ENCODE measurements at regions not wholly inside any gene's neighbourhood (a gene's known extent, or its start where the extent isn't known, plus 50 kb on each side); places are given as distances from the start of the nearest gene placed in this dataset.
"Not testable (repeated sequence)": the region's sequence is repeated elsewhere in the genome, so short reads cannot be mapped to it uniquely, and the experiment has no call there.

DNA sequence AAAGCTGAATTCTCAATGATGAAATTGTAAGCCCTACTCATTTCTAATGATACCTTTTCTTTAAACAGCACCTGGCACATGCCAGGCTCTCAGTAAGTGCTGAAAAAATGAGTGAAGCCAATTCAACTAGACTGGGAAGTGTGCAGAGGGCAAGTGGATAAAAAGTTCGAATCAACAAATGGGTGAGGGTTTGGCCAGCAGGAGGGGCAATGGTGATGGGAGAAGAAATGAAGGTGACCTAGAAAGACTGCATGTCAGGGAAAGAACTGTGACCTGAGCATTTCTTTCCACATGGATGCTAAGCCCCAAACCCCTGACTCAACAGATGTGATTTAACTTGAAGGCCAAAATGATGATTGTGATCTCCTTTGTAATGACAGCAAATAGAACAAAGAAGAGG lies 54.6 kb downstream of the DKK1 start:
- H3K4me1 Mint-ChIP-seq, result no peaks in the 10 kb centered on the region
- no peak overlapping the region for H3K4me3 Mint-ChIP-seq
- no peak for ATAC-seq (replicated peaks; ENCODE audit: extremely low read depth, poor library complexity, severe bottlenecking)
- peaks cover 13% of the 10 kb centered on the region for H3K9me3 Mint-ChIP-seq
- DNase-seq (ENCODE audit: low spot score in 2 of 2), result no peak
- no peaks in the 10 kb centered on the region for H3K36me3 Mint-ChIP-seq (ENCODE audit: insufficient read depth)
- H3K27ac Mint-ChIP-seq (ENCODE audit: low read depth), result no peak overlapping the region
- H3K27me3 Mint-ChIP-seq, result no peaks in the 10 kb centered on the region

GRCh38 chr10:52374207-52374606 lies 60.1 kb downstream of the DKK1 start:
- H3K4me3 Mint-ChIP-seq; H3K4me1 Mint-ChIP-seq; H3K27me3 Mint-ChIP-seq; DNase-seq (ENCODE audit: low spot score in 2 of 2); H3K36me3 Mint-ChIP-seq (ENCODE audit: insufficient read depth); ATAC-seq (replicated peaks; ENCODE audit: extremely low read depth, poor library complexity, severe bottlenecking); H3K27ac Mint-ChIP-seq (ENCODE audit: low read depth): not testable (repeated sequence)
- H3K9me3 Mint-ChIP-seq, result peaks cover 12% of the 10 kb centered on the region

DNA sequence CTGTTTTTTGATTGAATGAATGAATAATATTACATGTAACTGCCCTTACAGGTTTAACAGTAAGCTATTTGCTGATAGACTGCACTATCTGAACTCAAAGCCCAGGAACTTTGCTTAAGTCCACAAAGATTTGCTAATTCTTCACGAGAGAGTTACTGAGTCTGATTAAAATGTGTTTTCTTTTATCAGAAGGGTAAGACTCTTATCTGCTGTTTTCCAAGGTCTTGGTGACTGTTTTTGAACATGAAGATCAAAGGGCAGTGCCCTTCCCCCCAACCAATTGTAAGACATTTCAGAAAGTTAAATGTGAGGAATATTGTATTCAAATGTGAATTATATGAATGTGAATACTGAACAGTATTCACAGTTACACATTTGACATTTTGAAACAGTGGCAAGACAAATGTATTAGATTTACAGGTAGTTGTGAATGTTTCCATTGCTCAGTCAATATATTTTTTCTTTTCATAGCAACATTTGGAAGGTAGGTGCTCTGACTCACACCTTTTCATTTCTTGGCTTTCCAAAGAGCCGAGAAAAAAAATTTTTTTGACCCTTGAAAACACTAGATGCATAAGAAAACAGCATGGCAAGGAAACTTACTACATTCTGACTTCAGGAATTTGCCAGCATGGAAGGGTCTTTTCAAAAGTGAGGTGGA lies 62.7 kb downstream of the DKK1 start:
- Mint-ChIP-seq H3K9me3 (peaks cover 12% of the 10 kb centered on the region), H3K27me3 (no peaks in the 10 kb centered on the region), H3K36me3 (ENCODE audit: insufficient read depth) (no peaks in the 10 kb centered on the region), H3K4me3 (no peak overlapping the region), H3K27ac (ENCODE audit: low read depth) (no peak overlapping the region), H3K4me1 (no peaks in the 10 kb centered on the region)
- DNase-seq (ENCODE audit: low spot score in 2 of 2) (no peak), ATAC-seq (replicated peaks; ENCODE audit: extremely low read depth, poor library complexity, severe bottlenecking) (no peak)

GRCh38 chr10:52378124-52378523 lies 64.0 kb downstream of the DKK1 start:
- no peaks in the 10 kb centered on the region for H3K36me3 Mint-ChIP-seq (ENCODE audit: insufficient read depth)
- peaks cover 7% of the 10 kb centered on the region for H3K9me3 Mint-ChIP-seq
- H3K27me3 Mint-ChIP-seq, result no peaks in the 10 kb centered on the region
- ATAC-seq (replicated peaks; ENCODE audit: extremely low read depth, poor library complexity, severe bottlenecking), result no peak
- H3K4me3 Mint-ChIP-seq, result no peak overlapping the region
- no peaks in the 10 kb centered on the region for H3K4me1 Mint-ChIP-seq
- no peak overlapping the region for H3K27ac Mint-ChIP-seq (ENCODE audit: low read depth)
- no peak for DNase-seq (ENCODE audit: low spot score in 2 of 2)

- Mint-ChIP-seq H3K4me3 (no peak overlapping the region), H3K27ac (ENCODE audit: low read depth) (no peak overlapping the region), H3K4me1 (no peaks in the 10 kb centered on the region), H3K9me3 (no peaks in the 10 kb centered on the region), H3K36me3 (ENCODE audit: insufficient read depth) (no peaks in the 10 kb centered on the region), H3K27me3 (no peaks in the 10 kb centered on the region)
- ATAC-seq (replicated peaks; ENCODE audit: extremely low read depth, poor library complexity, severe bottlenecking), result no peak
- DNase-seq (ENCODE audit: low spot score in 2 of 2), result no peak
Observed at GRCh38 chr10:52379287-52379686, 65.2 kb downstream of the DKK1 start.

- no peaks in the 10 kb centered on the region for H3K4me1 Mint-ChIP-seq
- H3K27ac Mint-ChIP-seq (ENCODE audit: low read depth), result no peak overlapping the region
- H3K27me3 Mint-ChIP-seq, result no peaks in the 10 kb centered on the region
- H3K36me3 Mint-ChIP-seq (ENCODE audit: insufficient read depth), result no peaks in the 10 kb centered on the region
- no peak overlapping the region for H3K4me3 Mint-ChIP-seq
- DNase-seq (ENCODE audit: low spot score in 2 of 2) (no peak), ATAC-seq (replicated peaks; ENCODE audit: extremely low read depth, poor library complexity, severe bottlenecking) (no peak)
- peaks cover 6% of the 10 kb centered on the region for H3K9me3 Mint-ChIP-seq
Observed at GRCh38 chr10:52383088-52383487, 69.0 kb downstream of the DKK1 start.

DNA sequence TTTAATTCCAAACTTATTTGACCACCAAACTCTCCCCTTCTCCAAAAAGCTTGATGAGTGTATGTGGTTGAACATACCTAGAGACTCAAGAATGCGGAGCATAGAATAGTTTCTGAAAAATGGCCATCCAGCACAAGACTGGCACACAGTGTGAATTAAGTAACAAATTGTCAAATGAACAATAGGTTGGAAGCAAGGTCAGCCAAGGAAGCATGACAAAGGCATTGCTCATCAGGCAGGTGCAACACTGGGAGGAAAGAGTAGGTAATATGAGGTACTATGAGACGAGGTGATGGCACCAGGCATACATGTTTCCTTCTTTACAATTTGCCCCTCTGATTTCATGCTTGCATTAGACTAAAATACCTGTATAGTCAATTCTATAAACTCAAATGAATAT lies 73.7 kb downstream of the DKK1 start:
- no peaks in the 10 kb centered on the region for H3K27me3 Mint-ChIP-seq
- no peaks in the 10 kb centered on the region for H3K36me3 Mint-ChIP-seq (ENCODE audit: insufficient read depth)
- peaks cover 13% of the 10 kb centered on the region for H3K9me3 Mint-ChIP-seq
- no peak for DNase-seq (ENCODE audit: low spot score in 2 of 2)
- H3K27ac Mint-ChIP-seq (ENCODE audit: low read depth), result no peak overlapping the region
- no peaks in the 10 kb centered on the region for H3K4me1 Mint-ChIP-seq
- no peak for ATAC-seq (replicated peaks; ENCODE audit: extremely low read depth, poor library complexity, severe bottlenecking)
- no peak overlapping the region for H3K4me3 Mint-ChIP-seq

DNA sequence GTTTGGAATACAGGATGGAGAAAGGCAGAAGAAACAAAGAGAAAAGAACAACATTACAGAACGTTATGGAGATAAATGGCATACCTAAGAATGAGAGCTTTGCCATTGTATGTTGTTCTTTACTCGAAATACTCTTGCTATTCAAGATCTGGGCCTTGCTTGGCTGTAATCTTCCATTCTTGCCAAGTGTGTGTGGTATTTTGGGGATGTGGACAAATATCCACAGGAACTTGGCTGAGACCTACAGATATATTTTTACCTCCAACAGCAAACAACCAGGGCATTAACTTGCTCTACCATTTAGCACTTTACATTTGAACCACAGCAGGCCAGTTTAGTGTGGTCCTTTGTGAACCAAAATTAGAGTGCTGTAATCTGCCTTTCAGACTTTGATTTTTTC lies 76.3 kb downstream of the DKK1 start:
- Mint-ChIP-seq H3K4me3 (no peak overlapping the region), H3K27me3 (no peaks in the 10 kb centered on the region), H3K36me3 (ENCODE audit: insufficient read depth) (no peaks in the 10 kb centered on the region), H3K27ac (ENCODE audit: low read depth) (no peak overlapping the region), H3K4me1 (no peaks in the 10 kb centered on the region), H3K9me3 (peaks cover 27% of the 10 kb centered on the region)
- ATAC-seq (replicated peaks; ENCODE audit: extremely low read depth, poor library complexity, severe bottlenecking) (no peak), DNase-seq (ENCODE audit: low spot score in 2 of 2) (no peak)

GRCh38 chr10:52391927-52392602 lies 78.0 kb downstream of the DKK1 start:
- H3K9me3 Mint-ChIP-seq, result peaks cover 36% of the 10 kb centered on the region
- no peak for DNase-seq (ENCODE audit: low spot score in 2 of 2)
- no peaks in the 10 kb centered on the region for H3K36me3 Mint-ChIP-seq (ENCODE audit: insufficient read depth)
- H3K27ac Mint-ChIP-seq (ENCODE audit: low read depth), result no peak overlapping the region
- H3K4me3 Mint-ChIP-seq, result no peak overlapping the region
- no peak for ATAC-seq (replicated peaks; ENCODE audit: extremely low read depth, poor library complexity, severe bottlenecking)
- H3K27me3 Mint-ChIP-seq, result no peaks in the 10 kb centered on the region
- no peaks in the 10 kb centered on the region for H3K4me1 Mint-ChIP-seq

- Mint-ChIP-seq H3K27ac (ENCODE audit: low read depth) (no peak overlapping the region), H3K4me3 (no peak overlapping the region), H3K36me3 (ENCODE audit: insufficient read depth) (no peaks in the 10 kb centered on the region), H3K27me3 (no peaks in the 10 kb centered on the region), H3K4me1 (no peaks in the 10 kb centered on the region), H3K9me3 (peaks cover 28% of the 10 kb centered on the region)
- no peak for ATAC-seq (replicated peaks; ENCODE audit: extremely low read depth, poor library complexity, severe bottlenecking)
- no peak for DNase-seq (ENCODE audit: low spot score in 2 of 2)
Observed at GRCh38 chr10:52394246-52394645, 80.2 kb downstream of the DKK1 start.

GRCh38 chr10:52400562-52400961 lies 86.5 kb downstream of the DKK1 start:
- no peaks in the 10 kb centered on the region for H3K27me3 Mint-ChIP-seq
- H3K36me3 Mint-ChIP-seq (ENCODE audit: insufficient read depth), result no peaks in the 10 kb centered on the region
- H3K4me3 Mint-ChIP-seq, result no peak overlapping the region
- no peaks in the 10 kb centered on the region for H3K4me1 Mint-ChIP-seq
- H3K27ac Mint-ChIP-seq (ENCODE audit: low read depth), result no peak overlapping the region
- ATAC-seq (replicated peaks; ENCODE audit: extremely low read depth, poor library complexity, severe bottlenecking) (no peak), DNase-seq (ENCODE audit: low spot score in 2 of 2) (no peak)
- H3K9me3 Mint-ChIP-seq, result peaks cover 31% of the 10 kb centered on the region

DNA sequence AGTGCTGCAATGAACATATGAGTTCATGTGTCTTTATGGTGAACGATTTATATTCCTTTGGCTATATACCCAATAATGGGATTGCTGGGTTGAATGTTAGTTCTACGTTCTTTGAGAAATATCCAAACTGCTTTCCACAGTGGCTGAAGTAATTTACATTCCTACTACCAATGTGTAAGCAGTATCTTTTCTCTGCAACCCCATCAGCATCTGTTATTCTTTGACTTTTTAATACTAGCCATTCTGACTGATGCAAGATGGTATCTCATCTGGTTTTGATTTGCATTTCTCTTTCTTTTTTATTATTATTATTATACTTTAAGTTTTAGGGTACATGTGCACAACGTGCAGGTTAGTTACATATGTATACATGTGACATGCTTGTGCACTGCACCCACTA lies 89.7 kb downstream of the DKK1 start:
- not testable (repeated sequence) for ATAC-seq (replicated peaks; ENCODE audit: extremely low read depth, poor library complexity, severe bottlenecking); H3K4me1 Mint-ChIP-seq; H3K27ac Mint-ChIP-seq (ENCODE audit: low read depth); H3K36me3 Mint-ChIP-seq (ENCODE audit: insufficient read depth); H3K27me3 Mint-ChIP-seq; H3K4me3 Mint-ChIP-seq; DNase-seq (ENCODE audit: low spot score in 2 of 2)
- peaks cover 22% of the 10 kb centered on the region for H3K9me3 Mint-ChIP-seq

DNA sequence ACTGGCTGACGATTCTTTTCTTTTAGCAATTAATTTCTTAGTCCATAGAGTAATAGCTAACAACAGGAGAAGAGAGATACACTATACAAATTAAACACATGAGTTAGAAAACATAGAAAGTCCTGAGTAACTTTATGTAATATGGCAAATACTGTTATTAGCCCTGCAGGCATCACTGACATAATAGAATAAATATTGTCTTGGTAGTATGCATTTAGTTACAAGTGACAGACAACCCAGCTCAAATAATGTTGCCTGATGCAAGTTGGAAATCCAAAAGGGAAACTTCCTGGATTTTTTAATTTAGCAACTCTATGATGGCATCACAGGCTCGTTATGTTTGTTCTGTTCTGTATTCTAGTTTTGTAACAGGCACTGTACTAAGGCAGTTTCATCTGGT lies 95.1 kb downstream of the DKK1 start:
- Mint-ChIP-seq H3K4me3 (no peak overlapping the region), H3K27me3 (no peaks in the 10 kb centered on the region), H3K9me3 (peaks cover 5% of the 10 kb centered on the region), H3K4me1 (no peaks in the 10 kb centered on the region), H3K27ac (ENCODE audit: low read depth) (no peak overlapping the region), H3K36me3 (ENCODE audit: insufficient read depth) (no peaks in the 10 kb centered on the region)
- DNase-seq (ENCODE audit: low spot score in 2 of 2) (no peak), ATAC-seq (replicated peaks; ENCODE audit: extremely low read depth, poor library complexity, severe bottlenecking) (no peak)

Data from central memory CD8-positive, alpha-beta T cell (primary cell).